HepG2 (cell line): ENCODE measurements at regions not wholly inside any gene's neighbourhood (a gene's known extent, or its start where the extent isn't known, plus 50 kb on each side); places are given as distances from the start of the nearest gene placed in this dataset.

ENCODE experiments used
- ATAC-seq: fragments of 200-7000 bp; cut with Tn5 transposase; 3 replicates; pipeline ENCODE4 v1.9.1; 2020; ENCODE audit warnings: mild to moderate bottlenecking, moderate library complexity
- BruUV-seq: library from RNA; stranded (reverse); fragments of 400-500 nt; replicated peaks from 2 replicates; lab custom pipeline; 2021; lab: Mats Ljungman, UMichigan
- CTCF ChIA-PET: fragments of 300-600 bp; formaldehyde crosslinking; extraction: SDS; loops from one replicate; lab custom pipeline; 2021; ENCODE audit warnings: low total read pairs, inconsistent platforms, low intra/inter-chr PET ratio; lab: Yijun Ruan, JAX
- POLR2A ChIA-PET: fragments of 350-600 bp; sonication (Branson Sonifier 250); formaldehyde crosslinking; loops from one replicate; lab custom pipeline; 2020; ENCODE audit warnings: antibody characterized with exemption, inconsistent platforms; lab: Yijun Ruan, JAX
- DNase-seq: peaks from one replicate; pipeline ENCODE4 v3.0.0-alpha.2; 2015; ENCODE audit warnings: low spot score
- FAIRE-seq: peaks from 3 replicates; lab custom pipeline; 2011; peaks lifted over from hg19 to GRCh38; lab: Jason Lieb, UNC
- H2AFZ ChIP-seq: one replicate; pipeline ENCODE4 v1.6.1; 2011; ENCODE audit warnings: low read length, inconsistent platforms
- H3K27ac ChIP-seq: fragments of 300-600 bp; 3 replicates; pipeline ENCODE4 v1.8.0; 2011; ENCODE audit warnings: mixed run types, mild to moderate bottlenecking, mixed read lengths, low read length, inconsistent platforms; ENCODE audit not compliant: insufficient read depth; ENCODE audit errors: extremely low read length
- H3K27me3 ChIP-seq, 2 experiments: fragments of 200-600 bp in 1 of 2; 2 replicates in 1 of 2; 3 replicates in 1 of 2; pipeline versions ENCODE4 v1.6.0 to v1.8.0; 2011; ENCODE audit warnings: low read length in 2 of 2, mild to moderate bottlenecking in 2 of 2, moderate library complexity in 2 of 2, inconsistent platforms in 1 of 2; ENCODE audit not compliant: insufficient read depth in 2 of 2, control insufficient read depth in 1 of 2
- H3K36me3 ChIP-seq, 2 experiments: fragments of 200-600 bp in 1 of 2; replicated peaks in 1 of 2; 2 replicates in 1 of 2; 3 replicates in 1 of 2; pipeline versions ENCODE4 v1.5.1 to v1.8.0; 2011; ENCODE audit warnings: low read length in 2 of 2, inconsistent platforms in 1 of 2; ENCODE audit not compliant: insufficient read depth in 2 of 2, control insufficient read depth in 1 of 2
- H3K4me1 ChIP-seq: 2 replicates; pipeline ENCODE4 v1.5.1; 2012; ENCODE audit warnings: low read length, inconsistent platforms; ENCODE audit not compliant: insufficient read depth
- H3K4me2 ChIP-seq: 2 replicates; pipeline ENCODE4 v1.6.0; 2011; ENCODE audit warnings: low read depth, low read length, inconsistent platforms
- H3K4me3 ChIP-seq, 3 experiments: fragments of 200-600 bp in 1 of 3; sonication (generic), shearing (Covaris generic) in 1 of 3; replicated peaks in 1 of 3; 2 replicates each; pipeline ENCODE4 v1.5.1; 2011 to 2016; ENCODE audit warnings: low read length in 3 of 3, inconsistent platforms in 2 of 3, low read depth in 2 of 3, mild to moderate bottlenecking in 2 of 3, control low read depth in 1 of 3, mixed read lengths in 1 of 3; ENCODE audit not compliant: insufficient read depth in 1 of 3
- H3K79me2 ChIP-seq: one replicate; pipeline ENCODE4 v1.6.1; 2011; ENCODE audit warnings: low read length, inconsistent platforms; ENCODE audit not compliant: insufficient read depth
- H3K9ac ChIP-seq: 2 replicates; pipeline ENCODE4 v1.6.0; 2011; ENCODE audit warnings: mild to moderate bottlenecking, low read depth, low read length, inconsistent platforms; ENCODE audit not compliant: insufficient read depth
- H3K9me3 ChIP-seq: 2 replicates; pipeline ENCODE4 v1.5.1; 2012; ENCODE audit warnings: mild to moderate bottlenecking, low read length
- H4K20me1 ChIP-seq: 2 replicates; pipeline ENCODE4 v1.6.0; 2011; ENCODE audit warnings: inconsistent platforms, mild to moderate bottlenecking, low read length, moderate library complexity; ENCODE audit not compliant: insufficient read depth
- ELF3 ChIP-seq: IDR thresholded peaks from 2 replicates; pipeline ENCODE4 v1.6.1; 2016; ENCODE audit warnings: missing genetic modification reagents, missing compliant biosample characterization
- GATAD1 ChIP-seq: IDR thresholded peaks from 2 replicates; pipeline ENCODE4 v1.6.1; 2016; ENCODE audit warnings: missing genetic modification reagents, missing compliant biosample characterization
- PPARG ChIP-seq: conservative IDR thresholded peaks from 2 replicates; pipeline ENCODE4 v1.6.1; 2016; ENCODE audit warnings: missing biosample characterization, missing genetic modification reagents
- SAP130 ChIP-seq: IDR thresholded peaks from 2 replicates; pipeline ENCODE4 v1.6.1; 2016; ENCODE audit warnings: low read depth
- SMC3 ChIP-seq: IDR thresholded peaks from 2 replicates; pipeline ENCODE4 v1.6.1; 2011; ENCODE audit warnings: low read length, improper control_type of control experiment
- TFE3 ChIP-seq: IDR thresholded peaks from 2 replicates; pipeline ENCODE4 v1.6.1; 2016
- THRA ChIP-seq: sonication (generic); formaldehyde crosslinking; IDR thresholded peaks from 2 replicates; pipeline ENCODE4 v1.4.0; 2020; ENCODE audit warnings: missing genetic modification reagents, borderline replicate concordance
- TOE1 ChIP-seq: sonication (generic); formaldehyde crosslinking; IDR thresholded peaks from 2 replicates; pipeline ENCODE4 v1.4.0; 2020; ENCODE audit warnings: mild to moderate bottlenecking, missing genetic modification reagents
- WIZ ChIP-seq: sonication (generic); formaldehyde crosslinking; IDR thresholded peaks from 2 replicates; pipeline ENCODE4 v1.5.1; 2020; ENCODE audit warnings: mild to moderate bottlenecking, missing genetic modification reagents
- ZBTB7B ChIP-seq: sonication (generic); formaldehyde crosslinking; IDR thresholded peaks from 2 replicates; pipeline ENCODE4 v1.4.0; 2020; ENCODE audit warnings: missing genetic modification reagents
- ZNF24 ChIP-seq: fragments of 450-650 bp; IDR thresholded peaks from 2 replicates; pipeline ENCODE4 v1.6.1; 2017; ENCODE audit warnings: antibody characterized with exemption, mild to moderate bottlenecking
- ZNF644 ChIP-seq: IDR thresholded peaks from 2 replicates; pipeline ENCODE4 v1.6.1; 2016; ENCODE audit warnings: low read depth
- WGBS: methylation state at CpG from one replicate; pipeline ENCODE4 v1.1.6; 2017; ENCODE audit warnings: low lambda C conversion rate; 5-methylcytosine and 5-hydroxymethylcytosine counted together
- in situ Hi-C: cut with HindIII; loops from 2 replicates; pipeline ENCODE4 v1.10.0; 2017; ENCODE audit warnings: low pct_unique_long_range_greater_than_20kb; ENCODE audit not compliant: extremely low pct_ligation_motif_present
- intact Hi-C: fragments of 100-400 bp; cut with micrococcal nuclease; formaldehyde crosslinking; loops from one replicate; pipeline ENCODE4 v1.10.0; 2022; ENCODE audit not compliant: unreplicated experiment
- TF ChIP-seq, protein P1 (sequence below), 2 experiments: sonication (generic) in 1 of 2; formaldehyde crosslinking in 1 of 2; IDR thresholded peaks; 2 replicates each; pipeline versions ENCODE4 v1.5.1 to v1.6.1; 2011 to 2020; ENCODE audit warnings: borderline replicate concordance in 1 of 2, low read depth in 1 of 2, low read length in 1 of 2, mild to moderate bottlenecking in 1 of 2, missing genetic modification reagents in 1 of 2, moderate library complexity in 1 of 2

DNA sequence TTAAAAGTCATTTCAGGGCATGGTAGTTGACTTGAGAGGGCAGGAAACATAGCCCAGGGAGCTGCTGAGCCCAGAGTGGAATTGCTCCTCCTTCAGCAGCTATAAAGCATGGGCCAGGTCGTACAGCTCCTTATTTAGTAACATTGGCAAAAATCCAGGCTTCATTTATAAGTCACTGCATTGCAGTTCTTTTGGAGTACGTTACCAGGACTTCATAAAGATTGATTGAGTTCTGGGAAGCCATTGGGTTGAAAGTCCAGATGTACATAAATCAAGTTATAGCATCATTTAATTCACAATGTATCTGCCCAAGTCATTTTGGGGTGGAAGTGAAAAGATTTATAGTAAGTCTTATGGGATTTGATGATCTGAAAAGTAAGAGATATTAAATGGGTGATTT, 53.0 kb upstream of the ANKEF1 start:
- in situ Hi-C loops: loop anchor here (10.0 kb wide), 1 partner anchor 1563 kb away; no protein-coding TSS in a partner anchor
- ATAC-seq (no peak), DNase-seq (no peak), FAIRE-seq (no peak)
- Histone ChIP-seq H3K9ac (no peak overlapping the region), H3K4me3 (no peak overlapping the region), H3K4me2 (no peak overlapping the region), H3K4me1 (no peaks in the 10 kb centered on the region), H3K27ac (no peak overlapping the region), H2AFZ (no peak overlapping the region), H3K79me2 (no peaks in the 10 kb centered on the region), H4K20me1 (no peaks in the 10 kb centered on the region), H3K27me3 (no peaks in the 10 kb centered on the region), H3K9me3 (no peaks in the 10 kb centered on the region), H3K36me3 (no peaks in the 10 kb centered on the region)
- no TSS peak for BruUV-seq
- WGBS: 8% methylated on average over 2 of the region's 2 CpGs
- no peak for TF ChIP-seq THRA (CRISPR knock-in tag)
- no peak for TF ChIP-seq WIZ
- POLR2A ChIA-PET: no interaction called here
- CTCF ChIA-PET: interaction anchor here (1.2 kb wide), 1 partner anchor 109 kb away, joined by 5 read pairs; no protein-coding TSS in a partner anchor
- intact Hi-C loops: no loop called here

DNA sequence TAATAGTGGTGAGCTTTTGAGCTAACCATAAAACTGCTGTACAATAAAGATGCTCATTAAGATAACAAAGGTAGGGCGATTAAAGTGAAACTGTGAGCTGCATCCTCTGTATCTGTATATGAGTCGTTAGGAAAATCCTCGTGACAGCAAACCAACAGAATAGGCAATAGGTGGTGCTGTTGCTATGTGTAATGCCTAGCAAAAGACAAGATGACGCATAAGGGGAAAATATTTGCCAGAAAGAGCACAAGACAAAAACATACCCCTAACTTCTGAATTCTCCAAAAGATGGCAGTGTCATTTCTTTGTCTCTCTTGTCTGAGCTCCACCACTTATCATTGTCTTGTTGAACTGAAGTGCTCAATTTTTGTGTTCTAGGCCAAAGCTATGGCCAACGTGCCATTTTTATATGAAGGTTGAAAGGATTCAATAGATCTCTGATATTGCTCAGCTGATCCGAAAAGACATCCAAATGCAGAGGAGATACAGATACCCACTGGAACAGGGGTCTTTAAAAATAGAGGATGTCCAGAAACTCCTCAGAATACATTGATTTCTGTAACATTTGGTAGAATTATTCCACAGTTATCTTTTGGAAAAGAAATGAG, 56.3 kb upstream of the ANKEF1 start:
- intact Hi-C loops: loop anchor here (1.0 to 5.0 kb wide), 12 partner anchors 69 to 1566 kb away; no protein-coding TSS in a partner anchor
- no peaks in the 10 kb centered on the region for H3K4me1 ChIP-seq
- peak; percentile 82 for DNase-seq
- in situ Hi-C loops: loop anchor here (5.0 to 10.0 kb wide), 4 partner anchors 114 to 556 kb away; no protein-coding TSS in a partner anchor
- ChIA-PET CTCF (interaction anchor here (0.8 to 3.7 kb wide), 8 partner anchors 99 to 1565 kb away, joined by 3 to 57 read pairs (median 6); no protein-coding TSS in a partner anchor), POLR2A (no interaction called here)
- H3K79me2 ChIP-seq: no peaks in the 10 kb centered on the region
- H3K4me2 ChIP-seq: 0 out of 2 replicates have a peak overlapping the region, but pooled peaks have one; percentile 13
- peak; percentile 95 for ATAC-seq
- no peaks in the 10 kb centered on the region for H3K9me3 ChIP-seq
- FAIRE-seq: peak; percentile 88
- WGBS: 14% methylated on average over 6 of the region's 6 CpGs
- H3K27ac ChIP-seq: no peak overlapping the region
- H3K36me3 ChIP-seq: no peaks in the 10 kb centered on the region
- H3K27me3 ChIP-seq: no peaks in the 10 kb centered on the region
- no peak overlapping the region for H2AFZ ChIP-seq
- no peak overlapping the region for H3K4me3 ChIP-seq
- H3K9ac ChIP-seq: no peak overlapping the region
- BruUV-seq: no TSS peak
- no peaks in the 10 kb centered on the region for H4K20me1 ChIP-seq
- TF ChIP-seq SAP130 (CRISPR knock-in tag) (peak; percentile 31; the same call in 1 of the 2 replicates), ELF3 (CRISPR knock-in tag) (peak; percentile 39; the same call in 1 of the 2 replicates), TFE3 (CRISPR knock-in tag) (peak; percentile 85), ZNF24 (0 out of 2 replicates have a peak, but pooled peaks have one; percentile 50), SMC3 (peak; percentile 95), ZBTB7B (CRISPR knock-in tag) (no peak), ZNF644 (no peak), TOE1 (CRISPR knock-in tag) (0 out of 2 replicates have a peak, but pooled peaks have one; percentile 51), PPARG (CRISPR knock-in tag) (no peak), GATAD1 (0 out of 2 replicates have a peak, but pooled peaks have one; percentile 31)
- TF ChIP-seq, protein P1, sequence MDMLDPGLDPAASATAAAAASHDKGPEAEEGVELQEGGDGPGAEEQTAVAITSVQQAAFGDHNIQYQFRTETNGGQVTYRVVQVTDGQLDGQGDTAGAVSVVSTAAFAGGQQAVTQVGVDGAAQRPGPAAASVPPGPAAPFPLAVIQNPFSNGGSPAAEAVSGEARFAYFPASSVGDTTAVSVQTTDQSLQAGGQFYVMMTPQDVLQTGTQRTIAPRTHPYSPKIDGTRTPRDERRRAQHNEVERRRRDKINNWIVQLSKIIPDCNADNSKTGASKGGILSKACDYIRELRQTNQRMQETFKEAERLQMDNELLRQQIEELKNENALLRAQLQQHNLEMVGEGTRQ (IDR thresholded peaks at IDR 0.05; ENCODE audit: low read depth, low read length): no peak
- TF ChIP-seq, protein P1 (CRISPR knock-in tag; IDR thresholded peaks at IDR 0.05; ENCODE audit: borderline replicate concordance): no peak
